ENCODE measurements at regions not wholly inside any gene's neighbourhood (a gene's known extent, or its start where the extent isn't known, plus 50 kb on each side); places are given as distances from the start of the nearest gene placed in this dataset.

GRCh38 chr4:127139788-127140286, 492.9 kb upstream of the INTU start:
- Histone ChIP-seq H3K27ac (ENCODE audit: low read length) (no peak overlapping the region), H2AFZ (ENCODE audit: low read depth, low read length) (no peak overlapping the region), H3K9ac (ENCODE audit: low read depth, low read length) (no peak overlapping the region), H4K20me1 (ENCODE audit: insufficient read depth, low read length) (no peaks in the 10 kb centered on the region), H3K36me3 (ENCODE audit: insufficient read depth, low read length) (no peaks in the 10 kb centered on the region), H3K27me3 (ENCODE audit: insufficient read depth, low read length, poor library complexity) (no peaks in the 10 kb centered on the region), H3K4me3 (ENCODE audit: low read depth in 1 of 2, low read length in 2 of 2) (no peak overlapping the region), H3K9me3 (ENCODE audit: insufficient read depth, low read length, severe bottlenecking) (no peaks in the 10 kb centered on the region), H3K4me2 (ENCODE audit: insufficient read depth, low read length) (no peak overlapping the region), H3K79me2 (ENCODE audit: insufficient read depth, low read length) (no peaks in the 10 kb centered on the region), H3K4me1 (ENCODE audit: insufficient read depth, low read length) (no peaks in the 10 kb centered on the region)
- no peak for ATAC-seq (ENCODE audit: insufficient read depth, low read depth)
- TF ChIP-seq EZH2 (IDR thresholded peaks at IDR 0.05; ENCODE audit: borderline replicate concordance, low read depth, low read length, severe bottlenecking) (no peak), CTCF (IDR thresholded peaks at IDR 0.05; ENCODE audit: borderline replicate concordance, extremely low read depth, low read length, poor library complexity, severe bottlenecking) (no peak)
- DNase-seq = no peak

- Histone ChIP-seq H3K9ac (ENCODE audit: low read depth, low read length) (no peak overlapping the region), H3K36me3 (ENCODE audit: insufficient read depth, low read length) (no peaks in the 10 kb centered on the region), H3K27ac (ENCODE audit: low read length) (no peak overlapping the region), H3K9me3 (ENCODE audit: insufficient read depth, low read length, severe bottlenecking) (no peaks in the 10 kb centered on the region), H4K20me1 (ENCODE audit: insufficient read depth, low read length) (no peaks in the 10 kb centered on the region), H3K4me1 (ENCODE audit: insufficient read depth, low read length) (no peaks in the 10 kb centered on the region), H3K79me2 (ENCODE audit: insufficient read depth, low read length) (no peaks in the 10 kb centered on the region), H3K4me2 (ENCODE audit: insufficient read depth, low read length) (no peak overlapping the region), H3K4me3 (ENCODE audit: low read depth in 1 of 2, low read length in 2 of 2) (no peak overlapping the region), H3K27me3 (ENCODE audit: insufficient read depth, low read length, poor library complexity) (no peaks in the 10 kb centered on the region), H2AFZ (ENCODE audit: low read depth, low read length) (no peak overlapping the region)
- ATAC-seq (ENCODE audit: insufficient read depth, low read depth) (no peak), DNase-seq (no peak)
- TF ChIP-seq CTCF (IDR thresholded peaks at IDR 0.05; ENCODE audit: borderline replicate concordance, extremely low read depth, low read length, poor library complexity, severe bottlenecking) = no peak
- TF ChIP-seq EZH2 (IDR thresholded peaks at IDR 0.05; ENCODE audit: borderline replicate concordance, low read depth, low read length, severe bottlenecking) = no peak
Measured at GRCh38 chr4:127140306-127140705, 492.5 kb upstream of the INTU start.

GRCh38 chr4:127141856-127142255, 490.9 kb upstream of the INTU start:
- no peak overlapping the region for H3K27ac ChIP-seq (ENCODE audit: low read length)
- no peak for ATAC-seq (ENCODE audit: insufficient read depth, low read depth)

More at GRCh38 chr4:127141856-127142255, 490.9 kb upstream of the INTU start:
- no peak for DNase-seq
- H3K79me2 ChIP-seq (ENCODE audit: insufficient read depth, low read length) = no peaks in the 10 kb centered on the region
- no peak overlapping the region for H3K9ac ChIP-seq (ENCODE audit: low read depth, low read length)
- no peaks in the 10 kb centered on the region for H3K4me1 ChIP-seq (ENCODE audit: insufficient read depth, low read length)
- no peaks in the 10 kb centered on the region for H3K9me3 ChIP-seq (ENCODE audit: insufficient read depth, low read length, severe bottlenecking)
- H2AFZ ChIP-seq (ENCODE audit: low read depth, low read length) = no peak overlapping the region
- TF ChIP-seq EZH2 (IDR thresholded peaks at IDR 0.05; ENCODE audit: borderline replicate concordance, low read depth, low read length, severe bottlenecking) (no peak), CTCF (IDR thresholded peaks at IDR 0.05; ENCODE audit: borderline replicate concordance, extremely low read depth, low read length, poor library complexity, severe bottlenecking) (no peak)
- H3K27me3 ChIP-seq (ENCODE audit: insufficient read depth, low read length, poor library complexity) = no peaks in the 10 kb centered on the region
- no peaks in the 10 kb centered on the region for H3K36me3 ChIP-seq (ENCODE audit: insufficient read depth, low read length)
- H4K20me1 ChIP-seq (ENCODE audit: insufficient read depth, low read length) = no peaks in the 10 kb centered on the region
- H3K4me3 ChIP-seq (ENCODE audit: low read depth in 1 of 2, low read length in 2 of 2) = no peak overlapping the region
- no peak overlapping the region for H3K4me2 ChIP-seq (ENCODE audit: insufficient read depth, low read length)
